Lower leg skin (tissue), 3 donors: ENCODE measurements at regions not wholly inside any gene's neighbourhood (a gene's known extent, or its start where the extent isn't known, plus 50 kb on each side); places are given as distances from the start of the nearest gene placed in this dataset.

Experiments used
- POLR2A ChIP-seq, 2 donors: fragments of 450-650 bp; IDR thresholded peaks; one replicate each; pipeline ENCODE4 v1.6.1; 2016 to 2017; ENCODE audit warnings: antibody characterized with exemption in 2 of 2, mild to moderate bottlenecking in 1 of 2, moderate library complexity in 1 of 2
- TF ChIP-seq, protein P1 (sequence below), 3 donors: fragments of 450-650 bp; IDR thresholded peaks; one replicate each; pipeline ENCODE4 v1.5.1; 2016; ENCODE audit warnings: antibody characterized with exemption in 3 of 3, mild to moderate bottlenecking in 3 of 3, moderate library complexity in 2 of 3

DNA sequence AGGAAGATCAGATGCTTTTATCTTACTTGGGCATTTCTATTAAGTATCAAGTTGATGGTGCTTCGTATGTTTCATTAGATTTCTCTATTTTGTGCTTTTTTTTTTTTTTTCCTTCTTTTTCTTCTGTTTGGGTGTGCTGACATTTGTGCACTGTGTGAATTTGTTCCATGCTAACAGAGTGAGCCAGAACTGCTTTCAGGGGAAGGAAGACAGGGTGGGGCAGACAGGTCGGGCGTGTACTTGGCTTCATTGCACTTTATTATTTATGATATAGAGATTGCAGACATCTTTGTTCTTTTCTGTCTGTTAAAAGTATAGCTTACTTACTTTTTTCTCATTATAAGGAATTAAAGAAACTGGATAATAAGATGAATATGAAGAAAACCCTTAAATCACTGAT is 112.2 kb downstream of the FGF18 start:
- TF ChIP-seq, protein P1, sequence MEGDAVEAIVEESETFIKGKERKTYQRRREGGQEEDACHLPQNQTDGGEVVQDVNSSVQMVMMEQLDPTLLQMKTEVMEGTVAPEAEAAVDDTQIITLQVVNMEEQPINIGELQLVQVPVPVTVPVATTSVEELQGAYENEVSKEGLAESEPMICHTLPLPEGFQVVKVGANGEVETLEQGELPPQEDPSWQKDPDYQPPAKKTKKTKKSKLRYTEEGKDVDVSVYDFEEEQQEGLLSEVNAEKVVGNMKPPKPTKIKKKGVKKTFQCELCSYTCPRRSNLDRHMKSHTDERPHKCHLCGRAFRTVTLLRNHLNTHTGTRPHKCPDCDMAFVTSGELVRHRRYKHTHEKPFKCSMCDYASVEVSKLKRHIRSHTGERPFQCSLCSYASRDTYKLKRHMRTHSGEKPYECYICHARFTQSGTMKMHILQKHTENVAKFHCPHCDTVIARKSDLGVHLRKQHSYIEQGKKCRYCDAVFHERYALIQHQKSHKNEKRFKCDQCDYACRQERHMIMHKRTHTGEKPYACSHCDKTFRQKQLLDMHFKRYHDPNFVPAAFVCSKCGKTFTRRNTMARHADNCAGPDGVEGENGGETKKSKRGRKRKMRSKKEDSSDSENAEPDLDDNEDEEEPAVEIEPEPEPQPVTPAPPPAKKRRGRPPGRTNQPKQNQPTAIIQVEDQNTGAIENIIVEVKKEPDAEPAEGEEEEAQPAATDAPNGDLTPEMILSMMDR (IDR thresholded peaks at IDR 0.05): no peak
- no peak for TF ChIP-seq POLR2A (IDR thresholded peaks at IDR 0.05)
